ENCODE measurements at regions not wholly inside any gene's neighbourhood (a gene's known extent, or its start where the extent isn't known, plus 50 kb on each side); places are given as distances from the start of the nearest gene placed in this dataset.
"Not testable (repeated sequence)": the region's sequence is repeated elsewhere in the genome, so short reads cannot be mapped to it uniquely, and the experiment has no call there.

DNA sequence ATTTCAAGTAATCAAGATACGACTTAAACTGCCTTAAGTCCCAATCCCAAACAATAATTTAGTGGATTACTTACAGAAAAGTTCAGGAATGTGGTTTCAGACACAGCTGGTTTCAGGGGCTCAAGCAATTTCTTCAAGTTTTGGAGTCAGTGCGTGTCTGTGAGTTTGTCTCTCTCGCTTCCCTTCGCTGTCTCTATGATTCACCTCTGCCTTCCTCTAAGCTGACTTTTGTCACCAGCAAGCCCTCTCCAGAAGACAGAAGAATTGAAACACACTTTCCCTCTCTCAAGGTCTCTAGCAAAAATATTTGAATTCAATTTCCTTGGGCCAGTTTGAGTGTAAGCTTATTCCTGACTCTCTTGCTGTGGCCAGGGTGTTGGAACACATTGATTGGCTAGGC, 392.4 kb downstream of the EDEM1 start:
- no peaks in the 10 kb centered on the region for H3K4me1 Mint-ChIP-seq
- DNase-seq, result no peak
- no peaks in the 10 kb centered on the region for H3K9me3 Mint-ChIP-seq
- POLR2A ChIA-PET, result no interaction called here
- H3K27ac Mint-ChIP-seq, result no peak overlapping the region
- H3K27me3 Mint-ChIP-seq, result no peaks in the 10 kb centered on the region
- CTCF ChIA-PET, result no interaction called here
- H3K4me3 Mint-ChIP-seq, result no peak overlapping the region
- H3K36me3 Mint-ChIP-seq (ENCODE audit: low read depth), result no peaks in the 10 kb centered on the region

DNA sequence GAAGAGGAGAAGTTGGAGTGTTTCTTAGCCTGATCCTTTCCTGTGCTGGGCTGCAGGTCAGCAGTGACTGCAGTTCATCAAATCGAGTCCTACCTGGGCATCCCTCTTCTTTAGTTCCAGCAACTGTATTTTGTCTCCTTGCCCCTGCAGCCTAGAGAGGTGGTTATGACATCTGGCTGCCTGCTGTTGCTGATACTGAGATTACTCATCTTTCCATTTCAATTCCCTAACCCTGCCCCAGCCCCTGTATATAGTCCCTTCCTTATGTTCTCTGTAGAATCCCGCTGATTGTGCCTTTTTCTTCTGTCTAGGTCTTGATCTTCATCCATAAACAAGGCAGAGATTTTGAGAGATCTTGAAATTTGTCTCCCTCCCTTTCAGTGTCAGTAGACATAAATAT, 393.3 kb downstream of the EDEM1 start:
- ChIA-PET POLR2A (no interaction called here), CTCF (no interaction called here)
- no peaks in the 10 kb centered on the region for H3K4me1 Mint-ChIP-seq
- H3K27me3 Mint-ChIP-seq, result no peaks in the 10 kb centered on the region
- no peaks in the 10 kb centered on the region for H3K9me3 Mint-ChIP-seq
- no peak overlapping the region for H3K4me3 Mint-ChIP-seq
- DNase-seq, result no peak
- H3K36me3 Mint-ChIP-seq (ENCODE audit: low read depth), result no peaks in the 10 kb centered on the region
- H3K27ac Mint-ChIP-seq, result no peak overlapping the region

DNA sequence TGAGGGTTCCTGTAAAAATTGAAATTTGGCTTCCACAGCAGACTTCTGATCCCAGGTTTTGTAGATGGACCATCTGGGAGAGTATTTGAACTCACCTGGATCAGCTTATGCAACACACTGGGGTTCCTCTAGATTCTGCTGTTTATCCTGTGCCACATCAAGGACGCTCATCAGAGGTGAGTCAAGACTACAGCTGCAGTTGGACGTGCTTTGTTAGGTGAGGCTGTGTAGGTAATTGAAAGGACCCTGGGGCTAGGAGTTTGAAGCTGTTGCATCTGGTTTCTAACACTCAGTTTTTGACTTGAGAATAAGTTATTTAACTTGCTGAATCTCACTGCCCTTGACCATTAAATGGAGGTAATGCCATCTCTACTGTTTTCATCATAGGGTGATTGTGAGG, 394.2 kb downstream of the EDEM1 start:
- ChIA-PET CTCF (no interaction called here), POLR2A (no interaction called here)
- Mint-ChIP-seq H3K36me3 (ENCODE audit: low read depth) (no peaks in the 10 kb centered on the region), H3K4me1 (no peaks in the 10 kb centered on the region), H3K9me3 (no peaks in the 10 kb centered on the region), H3K27me3 (no peaks in the 10 kb centered on the region), H3K27ac (no peak overlapping the region), H3K4me3 (no peak overlapping the region)
- DNase-seq, result no peak

DNA sequence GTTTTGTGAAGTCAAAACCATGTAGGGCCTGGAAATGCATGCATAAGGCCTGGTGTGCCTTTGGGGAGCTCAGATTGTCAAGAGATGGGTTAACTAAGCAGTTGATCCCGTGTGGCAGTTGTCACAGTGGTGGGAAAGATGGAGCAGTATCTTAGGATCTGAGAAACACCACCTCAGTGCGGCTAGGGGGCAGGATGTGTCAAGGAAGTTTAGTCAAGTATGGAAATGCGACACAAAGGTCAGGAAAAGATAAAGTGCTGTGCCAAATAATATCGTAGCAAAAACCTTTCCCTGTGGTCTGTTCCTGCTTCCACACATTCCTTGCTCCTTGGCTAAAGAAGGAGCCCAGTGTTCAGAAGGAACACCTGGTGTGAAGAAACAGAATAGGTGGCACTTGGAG, 396.4 kb downstream of the EDEM1 start:
- CTCF ChIA-PET, result no interaction called here
- no peaks in the 10 kb centered on the region for H3K9me3 Mint-ChIP-seq
- H3K27ac Mint-ChIP-seq, result no peak overlapping the region
- H3K4me1 Mint-ChIP-seq, result no peaks in the 10 kb centered on the region
- no peaks in the 10 kb centered on the region for H3K36me3 Mint-ChIP-seq (ENCODE audit: low read depth)
- DNase-seq, result no peak
- no peak overlapping the region for H3K4me3 Mint-ChIP-seq
- no peaks in the 10 kb centered on the region for H3K27me3 Mint-ChIP-seq
- POLR2A ChIA-PET, result no interaction called here

DNA sequence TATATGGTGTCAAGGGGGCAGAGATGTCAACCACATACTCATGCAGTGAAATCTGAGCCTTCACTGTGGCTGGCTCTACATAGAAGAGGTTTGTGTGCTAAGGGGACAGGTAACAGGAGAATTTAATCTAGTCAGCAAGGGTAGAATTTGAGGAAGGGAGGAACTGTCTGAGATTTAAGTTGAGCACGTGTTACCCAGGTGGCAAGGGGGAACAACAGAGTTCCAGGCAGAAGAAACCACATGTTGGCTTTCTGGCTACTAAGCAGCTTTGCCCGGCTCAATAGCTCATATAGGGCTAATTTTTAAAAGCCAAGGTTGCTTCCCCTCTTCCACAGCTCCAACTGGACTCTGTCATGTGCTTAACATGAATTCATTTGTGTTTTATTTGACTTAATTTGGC, 397.6 kb downstream of the EDEM1 start:
- POLR2A ChIA-PET, result no interaction called here

DNA sequence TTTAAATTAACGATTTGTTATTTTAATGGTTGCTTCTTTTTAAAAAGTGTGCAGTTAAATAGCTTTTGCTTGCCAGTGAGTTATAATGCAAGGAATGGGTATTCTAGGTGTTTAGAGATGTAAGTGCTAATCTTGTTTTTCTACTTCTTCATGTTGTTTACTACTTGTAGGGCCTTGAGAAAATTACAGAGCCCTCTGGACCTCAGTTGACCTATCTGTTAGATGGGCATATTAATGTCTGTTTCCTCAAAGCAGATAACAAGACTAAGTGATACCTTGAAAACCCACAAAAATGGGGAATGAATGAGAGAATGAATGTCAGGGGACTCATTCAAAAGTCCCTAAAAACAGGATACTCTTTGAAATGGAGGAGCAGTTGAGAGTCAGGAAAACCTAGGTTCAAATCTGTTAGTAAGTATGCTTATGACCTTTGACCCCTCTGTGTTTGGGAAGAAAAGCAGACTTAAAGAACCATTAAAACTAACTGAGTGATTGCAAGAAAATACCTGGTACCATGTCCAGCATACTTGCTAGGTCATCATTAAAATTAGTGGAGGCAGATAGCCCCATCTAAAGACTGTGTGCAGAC, 419.5 kb downstream of the EDEM1 start:
- H3K36me3 Mint-ChIP-seq (ENCODE audit: low read depth), result no peaks in the 10 kb centered on the region
- H3K4me1 Mint-ChIP-seq, result no peaks in the 10 kb centered on the region
- H3K4me3 Mint-ChIP-seq, result no peak overlapping the region
- H3K9me3 Mint-ChIP-seq, result peaks cover 4% of the 10 kb centered on the region
- no peak overlapping the region for H3K27ac Mint-ChIP-seq
- no peak for DNase-seq
- CTCF ChIA-PET, result no interaction called here
- POLR2A ChIA-PET, result no interaction called here
- no peaks in the 10 kb centered on the region for H3K27me3 Mint-ChIP-seq

More for the DNA sequence above, 397.6 kb downstream of the EDEM1 start:
- Mint-ChIP-seq H3K9me3 (no peaks in the 10 kb centered on the region), H3K4me1 (no peaks in the 10 kb centered on the region), H3K4me3 (no peak overlapping the region), H3K27ac (no peak overlapping the region), H3K27me3 (no peaks in the 10 kb centered on the region), H3K36me3 (ENCODE audit: low read depth) (no peaks in the 10 kb centered on the region)
- CTCF ChIA-PET, result no interaction called here
- no peak for DNase-seq

DNA sequence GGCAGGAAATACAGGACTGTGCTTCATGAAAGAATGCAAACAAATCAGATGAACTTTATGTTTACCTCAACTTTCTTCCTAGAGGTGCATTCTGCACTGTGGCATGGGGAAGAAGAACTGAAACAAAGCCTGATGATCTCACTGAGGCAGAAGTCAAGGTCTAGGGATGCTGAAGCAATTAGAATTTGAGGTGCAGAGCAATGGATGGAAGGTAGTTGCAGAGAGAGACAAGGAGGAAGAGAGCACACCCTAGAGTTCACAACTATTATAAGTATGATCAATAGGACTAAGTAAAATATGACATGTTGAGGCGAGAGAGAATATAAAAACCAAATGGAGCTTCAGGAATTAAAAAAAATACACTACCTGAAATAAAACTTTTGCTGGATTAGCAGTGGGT, 420.1 kb downstream of the EDEM1 start:
- DNase-seq, result no peak
- Mint-ChIP-seq H3K36me3 (ENCODE audit: low read depth) (no peaks in the 10 kb centered on the region), H3K27ac (no peak overlapping the region), H3K27me3 (no peaks in the 10 kb centered on the region), H3K9me3 (peaks cover 2% of the 10 kb centered on the region), H3K4me3 (no peak overlapping the region), H3K4me1 (no peaks in the 10 kb centered on the region)
- ChIA-PET CTCF (no interaction called here), POLR2A (no interaction called here)

DNA sequence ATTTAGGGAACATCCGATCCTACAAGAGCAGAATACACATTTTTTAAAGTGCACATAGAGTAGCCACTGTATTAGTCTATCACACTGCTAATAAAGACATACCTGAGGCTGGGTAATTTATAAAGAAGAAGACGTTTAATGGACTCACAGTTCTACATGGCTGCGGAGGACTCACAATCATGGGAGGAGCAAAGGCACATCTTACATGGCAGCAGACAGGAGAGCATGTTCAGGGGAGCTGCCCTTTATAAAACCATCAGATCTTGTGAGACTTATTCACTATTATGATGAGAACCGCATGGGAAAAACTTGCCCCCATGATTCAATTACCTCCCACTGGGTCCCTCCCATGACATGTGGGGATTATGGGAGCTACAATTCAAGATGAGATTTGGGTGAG, 421.5 kb downstream of the EDEM1 start:
- POLR2A ChIA-PET; H3K4me3 Mint-ChIP-seq; DNase-seq; H3K27me3 Mint-ChIP-seq; CTCF ChIA-PET; H3K27ac Mint-ChIP-seq; H3K36me3 Mint-ChIP-seq (ENCODE audit: low read depth); H3K9me3 Mint-ChIP-seq; H3K4me1 Mint-ChIP-seq: not testable (repeated sequence)

DNA sequence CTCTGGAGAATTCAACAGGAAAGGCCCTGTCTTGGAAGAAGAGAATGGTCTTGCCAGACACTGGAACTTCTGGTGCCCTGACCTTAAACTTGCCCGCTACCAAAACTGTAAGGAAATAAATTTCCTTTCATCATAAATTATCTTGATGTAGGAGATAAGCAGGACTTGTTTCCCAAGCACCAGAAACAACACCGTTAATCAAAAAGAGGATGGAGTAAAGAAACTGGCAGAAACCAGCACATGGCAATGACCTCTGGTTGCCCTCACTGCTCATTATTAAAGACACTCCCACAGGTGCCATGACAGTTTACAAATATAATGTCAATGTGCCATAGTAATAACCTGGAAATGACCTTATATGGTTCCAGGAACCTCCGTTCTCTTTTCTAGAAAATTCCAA, 426.1 kb downstream of the EDEM1 start:
- no peaks in the 10 kb centered on the region for H3K27me3 Mint-ChIP-seq
- H3K36me3 Mint-ChIP-seq (ENCODE audit: low read depth), result no peaks in the 10 kb centered on the region
- no peak for DNase-seq
- H3K9me3 Mint-ChIP-seq, result peaks cover 2% of the 10 kb centered on the region
- H3K4me3 Mint-ChIP-seq, result no peak overlapping the region
- no peaks in the 10 kb centered on the region for H3K4me1 Mint-ChIP-seq
- ChIA-PET CTCF (no interaction called here), POLR2A (no interaction called here)
- no peak overlapping the region for H3K27ac Mint-ChIP-seq

DNA sequence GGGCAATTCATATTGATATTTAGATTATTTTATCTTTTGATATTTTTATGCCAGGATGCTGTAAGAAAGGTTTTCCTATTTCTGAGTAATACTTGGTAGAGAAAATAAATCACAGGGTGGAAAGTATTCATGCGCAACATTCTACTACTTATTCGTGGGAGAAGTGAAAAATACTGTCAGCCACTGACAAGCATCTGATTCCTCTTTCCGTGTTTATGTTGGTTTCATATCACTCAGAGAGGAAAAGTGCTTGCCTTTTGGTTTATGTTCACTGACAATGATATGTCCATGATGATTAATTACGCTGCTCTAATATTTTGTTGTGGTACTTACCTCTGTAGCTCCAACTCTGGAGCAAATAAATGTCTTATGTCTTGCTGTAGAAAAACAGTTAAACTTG, 429.4 kb downstream of the EDEM1 start:
- CTCF ChIA-PET, result no interaction called here

DNA sequence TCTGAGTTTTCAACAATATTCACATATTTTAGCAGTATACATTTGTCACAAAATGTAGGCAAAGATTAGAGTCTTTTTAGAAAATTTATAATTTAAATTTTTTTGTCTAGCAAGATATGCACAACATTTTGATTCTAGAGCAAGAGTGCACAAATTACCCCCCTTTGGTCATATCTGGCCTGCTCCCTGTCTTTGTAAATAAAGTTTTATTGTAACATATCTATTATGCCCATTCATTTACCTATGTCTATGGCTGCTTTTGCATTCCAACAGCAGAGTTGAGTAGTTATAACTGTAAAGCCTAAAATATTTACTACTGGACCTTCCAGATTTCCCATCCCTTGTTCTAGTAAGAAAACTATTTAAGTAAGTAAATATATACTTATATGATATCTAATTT, 430.7 kb downstream of the EDEM1 start:
- ChIA-PET POLR2A (no interaction called here), CTCF (no interaction called here)
- Mint-ChIP-seq H3K27ac (no peak overlapping the region), H3K9me3 (peaks cover 2% of the 10 kb centered on the region), H3K36me3 (ENCODE audit: low read depth) (no peaks in the 10 kb centered on the region), H3K4me3 (no peak overlapping the region), H3K4me1 (no peaks in the 10 kb centered on the region), H3K27me3 (no peaks in the 10 kb centered on the region)
- DNase-seq, result no peak

More for the DNA sequence above, 429.4 kb downstream of the EDEM1 start:
- Mint-ChIP-seq H3K36me3 (ENCODE audit: low read depth) (no peaks in the 10 kb centered on the region), H3K27me3 (no peaks in the 10 kb centered on the region), H3K4me3 (no peak overlapping the region), H3K27ac (no peak overlapping the region), H3K4me1 (no peaks in the 10 kb centered on the region), H3K9me3 (peaks cover 2% of the 10 kb centered on the region)
- no peak for DNase-seq
- POLR2A ChIA-PET, result no interaction called here

DNA sequence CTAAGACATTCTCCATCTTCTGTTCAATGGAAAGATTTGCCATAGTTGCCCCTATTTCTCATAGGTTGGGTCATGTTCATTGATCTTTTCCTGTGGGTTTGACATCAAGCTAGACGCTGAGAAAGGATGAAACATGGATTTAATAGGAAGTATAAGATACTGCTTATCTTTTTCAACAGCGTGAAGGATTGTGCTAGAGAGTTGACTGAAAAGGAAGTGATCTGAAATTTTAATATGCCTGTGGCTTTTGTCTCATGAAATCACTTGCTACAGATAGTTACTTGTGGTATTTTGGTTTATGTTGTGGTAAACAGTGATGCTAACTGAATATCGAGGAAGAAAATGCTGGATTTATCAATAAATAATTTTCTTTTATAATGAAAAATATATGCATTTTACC, 442.9 kb downstream of the EDEM1 start:
- H3K27ac Mint-ChIP-seq, result no peak overlapping the region
- no peaks in the 10 kb centered on the region for H3K9me3 Mint-ChIP-seq
- H3K4me3 Mint-ChIP-seq, result no peak overlapping the region
- no peak for DNase-seq
- H3K27me3 Mint-ChIP-seq, result no peaks in the 10 kb centered on the region
- ChIA-PET CTCF (no interaction called here), POLR2A (no interaction called here)
- H3K4me1 Mint-ChIP-seq, result no peaks in the 10 kb centered on the region
- no peaks in the 10 kb centered on the region for H3K36me3 Mint-ChIP-seq (ENCODE audit: low read depth)

DNA sequence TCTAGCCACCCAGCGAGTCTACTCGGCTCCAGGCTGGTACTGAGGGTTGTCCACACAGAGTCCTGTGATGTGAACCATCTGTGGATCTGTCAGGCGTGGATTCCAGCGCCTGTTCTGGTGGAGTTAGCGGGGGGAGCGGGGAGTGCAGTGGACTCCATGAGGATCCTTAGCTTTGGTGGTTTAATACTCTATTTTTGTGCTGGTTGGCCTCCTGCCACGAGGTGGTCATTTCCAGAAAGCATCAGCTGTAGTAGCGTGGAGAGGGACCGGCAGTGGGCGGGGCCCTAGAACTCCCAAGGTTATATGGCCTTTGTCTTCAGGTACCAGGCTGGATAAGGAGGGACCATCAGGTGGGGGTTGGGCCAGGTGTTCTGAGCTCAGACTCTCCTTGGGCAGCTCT, 446.5 kb downstream of the EDEM1 start:
- no peak for DNase-seq
- Mint-ChIP-seq H3K27ac (no peak overlapping the region), H3K36me3 (ENCODE audit: low read depth) (no peaks in the 10 kb centered on the region), H3K27me3 (no peaks in the 10 kb centered on the region), H3K4me3 (no peak overlapping the region), H3K4me1 (no peaks in the 10 kb centered on the region), H3K9me3 (no peaks in the 10 kb centered on the region)
- POLR2A ChIA-PET, result no interaction called here
- CTCF ChIA-PET, result no interaction called here

DNA sequence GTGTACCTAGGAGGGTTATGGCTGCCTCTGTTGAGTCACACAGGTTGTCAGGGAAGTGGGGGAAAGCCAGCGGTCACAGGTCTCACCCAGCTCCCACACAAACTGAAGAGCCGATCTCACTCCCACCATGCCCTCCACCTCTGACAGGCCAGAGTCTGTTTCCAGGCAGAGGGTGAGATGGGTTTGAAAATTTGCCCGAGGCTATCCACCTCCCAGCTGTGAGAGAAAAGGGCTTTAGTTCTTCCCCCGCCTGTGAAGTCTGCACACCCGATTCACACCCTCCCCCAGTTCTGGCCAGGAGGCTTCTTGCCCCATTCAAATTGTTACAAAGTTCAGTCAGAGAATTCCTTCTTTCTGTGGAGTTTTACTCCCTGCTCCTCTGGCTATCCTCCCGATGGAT, 446.9 kb downstream of the EDEM1 start:
- POLR2A ChIA-PET, result no interaction called here
- DNase-seq, result no peak
- Mint-ChIP-seq H3K4me3 (no peak overlapping the region), H3K27me3 (no peaks in the 10 kb centered on the region), H3K4me1 (no peaks in the 10 kb centered on the region), H3K9me3 (peaks cover 2% of the 10 kb centered on the region), H3K27ac (no peak overlapping the region), H3K36me3 (ENCODE audit: low read depth) (no peaks in the 10 kb centered on the region)
- CTCF ChIA-PET, result no interaction called here

DNA sequence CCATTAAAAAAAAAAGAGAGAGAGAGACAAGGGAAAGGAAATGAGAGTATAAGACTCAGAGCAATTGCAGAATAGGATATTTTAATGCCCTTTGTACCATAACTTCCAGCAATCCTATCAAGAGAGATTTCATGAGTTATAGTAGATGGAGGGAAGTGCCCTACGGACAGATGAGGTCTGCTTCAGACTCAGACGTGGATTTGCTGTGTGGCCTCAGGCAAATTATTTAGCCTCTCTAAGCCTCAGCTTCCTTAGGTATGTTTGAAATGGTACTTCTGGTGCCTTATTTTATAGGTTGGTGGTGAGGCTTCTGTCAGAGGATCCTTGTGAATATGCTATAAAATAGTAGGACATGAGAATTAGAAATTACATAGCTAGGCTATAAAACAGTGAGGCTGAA, 448.2 kb downstream of the EDEM1 start:
- no peaks in the 10 kb centered on the region for H3K36me3 Mint-ChIP-seq (ENCODE audit: low read depth)
- no peak overlapping the region for H3K4me3 Mint-ChIP-seq
- DNase-seq, result no peak
- H3K9me3 Mint-ChIP-seq, result peaks cover 2% of the 10 kb centered on the region
- no peaks in the 10 kb centered on the region for H3K27me3 Mint-ChIP-seq
- H3K27ac Mint-ChIP-seq, result no peak overlapping the region
- H3K4me1 Mint-ChIP-seq, result no peaks in the 10 kb centered on the region
- ChIA-PET CTCF (no interaction called here), POLR2A (no interaction called here)
